ENCODE measurements at regions not wholly inside any gene's neighbourhood (a gene's known extent, or its start where the extent isn't known, plus 50 kb on each side); places are given as distances from the start of the nearest gene placed in this dataset.

GRCh38 chr12:93230326-93230720 lies 147.4 kb upstream of the NUDT4 start:
- FAIRE-seq = no peak
- Histone ChIP-seq H3K9me3 (ENCODE audit: insufficient read depth, low read depth, low read length) (no peaks in the 10 kb centered on the region), H3K4me1 (ENCODE audit: insufficient read depth, low read length) (peaks cover 4% of the 10 kb centered on the region), H3K4me2 (ENCODE audit: low read length) (no peak overlapping the region), H4K20me1 (ENCODE audit: insufficient read depth, low read length) (no peaks in the 10 kb centered on the region), H3K79me2 (ENCODE audit: insufficient read depth, low read length) (no peaks in the 10 kb centered on the region), H3K9ac (ENCODE audit: low read length) (no peak overlapping the region), H3K36me3 (ENCODE audit: insufficient read depth, low read length) (no peaks in the 10 kb centered on the region), H3K27me3 (ENCODE audit: insufficient read depth, low read length) (no peaks in the 10 kb centered on the region), H2AFZ (ENCODE audit: low read depth, low read length) (no peak overlapping the region), H3K4me3 (ENCODE audit: insufficient read depth, low read depth, low read length) (no peak overlapping the region), H3K27ac (ENCODE audit: low read depth, low read length) (no peak overlapping the region)
- no peak for DNase-seq (ENCODE audit: low read depth)
- H3K27me3 Mint-ChIP-seq (ENCODE audit: low read depth, unreplicated experiment) = no peaks in the 10 kb centered on the region
- no peaks in the 10 kb centered on the region for H3K36me3 Mint-ChIP-seq (ENCODE audit: low read depth, unreplicated experiment)
- peaks cover 4% of the 10 kb centered on the region for H3K4me1 Mint-ChIP-seq (ENCODE audit: low read depth, unreplicated experiment)
- peak overlapping the region; percentile 98 for H3K27ac Mint-ChIP-seq (ENCODE audit: unreplicated experiment)
- H3K9me3 Mint-ChIP-seq (ENCODE audit: unreplicated experiment) = no peaks in the 10 kb centered on the region
- no peak for TF ChIP-seq CTCF (IDR thresholded peaks at IDR 0.05; ENCODE audit: insufficient read depth, low read depth, low read length)
- TF ChIP-seq EZH2 (IDR thresholded peaks at IDR 0.05; ENCODE audit: insufficient read depth, low read length) = no peak
- no peak overlapping the region for H3K4me3 Mint-ChIP-seq (ENCODE audit: unreplicated experiment)

- Histone ChIP-seq H3K9me3 (ENCODE audit: insufficient read depth, low read depth, low read length) (no peaks in the 10 kb centered on the region), H3K27me3 (ENCODE audit: insufficient read depth, low read length) (no peaks in the 10 kb centered on the region), H3K4me1 (ENCODE audit: insufficient read depth, low read length) (peaks cover 4% of the 10 kb centered on the region), H3K4me3 (ENCODE audit: insufficient read depth, low read depth, low read length) (no peak overlapping the region), H3K79me2 (ENCODE audit: insufficient read depth, low read length) (no peaks in the 10 kb centered on the region), H2AFZ (ENCODE audit: low read depth, low read length) (no peak overlapping the region), H3K4me2 (ENCODE audit: low read length) (no peak overlapping the region), H3K9ac (ENCODE audit: low read length) (no peak overlapping the region), H4K20me1 (ENCODE audit: insufficient read depth, low read length) (no peaks in the 10 kb centered on the region), H3K36me3 (ENCODE audit: insufficient read depth, low read length) (no peaks in the 10 kb centered on the region), H3K27ac (ENCODE audit: low read depth, low read length) (no peak overlapping the region)
- no peak for TF ChIP-seq CTCF (IDR thresholded peaks at IDR 0.05; ENCODE audit: insufficient read depth, low read depth, low read length)
- no peak for TF ChIP-seq EZH2 (IDR thresholded peaks at IDR 0.05; ENCODE audit: insufficient read depth, low read length)
- FAIRE-seq (no peak), DNase-seq (ENCODE audit: low read depth) (no peak)
- Mint-ChIP-seq H3K36me3 (ENCODE audit: low read depth, unreplicated experiment) (peaks cover 3% of the 10 kb centered on the region), H3K4me3 (ENCODE audit: unreplicated experiment) (no peak overlapping the region), H3K4me1 (ENCODE audit: low read depth, unreplicated experiment) (peaks cover 4% of the 10 kb centered on the region), H3K27ac (ENCODE audit: unreplicated experiment) (no peak overlapping the region), H3K27me3 (ENCODE audit: low read depth, unreplicated experiment) (peaks cover 2% of the 10 kb centered on the region), H3K9me3 (ENCODE audit: unreplicated experiment) (peaks cover 4% of the 10 kb centered on the region)
Observed at GRCh38 chr12:93231938-93232337, 145.8 kb upstream of the NUDT4 start.

GRCh38 chr12:93234641-93235040 lies 143.1 kb upstream of the NUDT4 start:
- H4K20me1 ChIP-seq (ENCODE audit: insufficient read depth, low read length) = no peaks in the 10 kb centered on the region
- peaks cover 8% of the 10 kb centered on the region for H3K9me3 Mint-ChIP-seq (ENCODE audit: unreplicated experiment)
- H3K27ac ChIP-seq (ENCODE audit: low read depth, low read length) = no peak overlapping the region
- H3K36me3 Mint-ChIP-seq (ENCODE audit: low read depth, unreplicated experiment) = peaks cover 3% of the 10 kb centered on the region
- no peaks in the 10 kb centered on the region for H3K79me2 ChIP-seq (ENCODE audit: insufficient read depth, low read length)
- H3K4me3 Mint-ChIP-seq (ENCODE audit: unreplicated experiment) = no peak overlapping the region
- no peak overlapping the region for H3K4me3 ChIP-seq (ENCODE audit: insufficient read depth, low read depth, low read length)
- H3K4me1 ChIP-seq (ENCODE audit: insufficient read depth, low read length) = peaks cover 3% of the 10 kb centered on the region
- H3K4me1 Mint-ChIP-seq (ENCODE audit: low read depth, unreplicated experiment) = peaks cover under 1% of the 10 kb centered on the region
- DNase-seq (ENCODE audit: low read depth) (no peak), FAIRE-seq (no peak)
- H2AFZ ChIP-seq (ENCODE audit: low read depth, low read length) = no peak overlapping the region
- H3K9ac ChIP-seq (ENCODE audit: low read length) = no peak overlapping the region
- H3K27me3 Mint-ChIP-seq (ENCODE audit: low read depth, unreplicated experiment) = peaks cover 2% of the 10 kb centered on the region
- no peaks in the 10 kb centered on the region for H3K36me3 ChIP-seq (ENCODE audit: insufficient read depth, low read length)
- no peak overlapping the region for H3K4me2 ChIP-seq (ENCODE audit: low read length)
- no peak overlapping the region for H3K27ac Mint-ChIP-seq (ENCODE audit: unreplicated experiment)
- H3K9me3 ChIP-seq (ENCODE audit: insufficient read depth, low read depth, low read length) = no peaks in the 10 kb centered on the region
- no peak for TF ChIP-seq EZH2 (IDR thresholded peaks at IDR 0.05; ENCODE audit: insufficient read depth, low read length)
- TF ChIP-seq CTCF (IDR thresholded peaks at IDR 0.05; ENCODE audit: insufficient read depth, low read depth, low read length) = no peak
- H3K27me3 ChIP-seq (ENCODE audit: insufficient read depth, low read length) = no peaks in the 10 kb centered on the region

All from astrocyte (in vitro differentiated cells and primary cell).